ENCODE measurements at regions not wholly inside any gene's neighbourhood (a gene's known extent, or its start where the extent isn't known, plus 50 kb on each side); places are given as distances from the start of the nearest gene placed in this dataset.

DNA sequence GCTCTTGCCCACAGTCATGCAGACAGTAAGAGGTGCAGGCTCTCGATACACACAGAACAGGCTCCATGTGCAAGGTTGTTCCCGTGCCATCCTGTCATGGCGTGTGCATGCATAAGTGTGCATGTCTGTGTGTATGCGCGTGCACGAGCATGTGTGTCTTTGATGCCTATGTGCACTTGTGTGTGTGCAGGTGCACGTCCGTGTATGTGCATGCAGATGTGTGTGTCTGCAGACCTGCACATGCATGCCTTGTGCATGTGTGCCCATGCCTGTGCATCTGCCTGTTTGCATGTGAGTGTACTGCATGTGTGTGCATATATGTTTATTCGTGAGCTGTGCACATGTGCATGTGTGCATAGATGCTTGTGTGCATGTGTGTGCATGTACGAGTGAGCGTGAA, 309.8 kb downstream of the TMEM121 start:
- TF ChIP-seq CTCF (conservative IDR thresholded peaks at IDR 0.05; ENCODE audit: low read depth, low read length) (no peak), EZH2phosphoT487 (IDR thresholded peaks at IDR 0.05; ENCODE audit: borderline replicate concordance, low read length) (no peak), EZH2 (IDR thresholded peaks at IDR 0.05; ENCODE audit: low read length, unreplicated experiment) (no peak)
- Histone ChIP-seq H3K27ac (ENCODE audit: low read length) (no peak overlapping the region), H3K9ac (ENCODE audit: low read length) (no peak overlapping the region), H3K4me2 (ENCODE audit: low read length) (no peak overlapping the region), H3K4me1 (ENCODE audit: insufficient read depth, low read length) (no peaks in the 10 kb centered on the region), H3F3A (ENCODE audit: low read length, unreplicated experiment) (no peaks in the 10 kb centered on the region), H3K4me3 (ENCODE audit: low read length) (no peak overlapping the region), H3K9me3 (ENCODE audit: low read length) (no peaks in the 10 kb centered on the region), H3K36me3 (ENCODE audit: low read depth, low read length) (no peaks in the 10 kb centered on the region), H3K27me3 (ENCODE audit: low read length) (peaks cover 23% of the 10 kb centered on the region), H2AFZ (ENCODE audit: low read length) (no peak overlapping the region), H3K79me2 (ENCODE audit: low read length) (no peaks in the 10 kb centered on the region), H4K20me1 (ENCODE audit: low read length) (no peaks in the 10 kb centered on the region), H3K9me2 (replicated peaks; ENCODE audit: low read length) (no peaks in the 10 kb centered on the region)
- intact Hi-C loops (cut with micrococcal nuclease), result no loop called here
- ChIA-PET POLR2A (ENCODE audit: unreplicated experiment) (no interaction called here), CTCF (no interaction called here)
- ATAC-seq (no peak), DNase-seq (no peak)
- BruUV-seq (replicated peaks), result no TSS peak

GRCh38 chr14:105836730-105837129, 310.3 kb downstream of the TMEM121 start:
- no peak overlapping the region for H2AFZ ChIP-seq (ENCODE audit: low read length)
- no peaks in the 10 kb centered on the region for H3F3A ChIP-seq (ENCODE audit: low read length, unreplicated experiment)
- no peaks in the 10 kb centered on the region for H3K36me3 ChIP-seq (ENCODE audit: low read depth, low read length)
- BruUV-seq (replicated peaks), result no TSS peak
- peaks cover 23% of the 10 kb centered on the region for H3K27me3 ChIP-seq (ENCODE audit: low read length)
- no peak overlapping the region for H3K4me3 ChIP-seq (ENCODE audit: low read length)
- H4K20me1 ChIP-seq (ENCODE audit: low read length), result no peaks in the 10 kb centered on the region
- CTCF ChIA-PET, result no interaction called here
- DNase-seq, result no peak
- intact Hi-C loops (cut with micrococcal nuclease), result no loop called here
- no peak for ATAC-seq
- H3K9ac ChIP-seq (ENCODE audit: low read length), result no peak overlapping the region
- H3K9me2 ChIP-seq (replicated peaks; ENCODE audit: low read length), result no peaks in the 10 kb centered on the region
- H3K4me1 ChIP-seq (ENCODE audit: insufficient read depth, low read length), result no peaks in the 10 kb centered on the region
- H3K9me3 ChIP-seq (ENCODE audit: low read length), result no peaks in the 10 kb centered on the region
- no peak overlapping the region for H3K4me2 ChIP-seq (ENCODE audit: low read length)
- POLR2A ChIA-PET (ENCODE audit: unreplicated experiment), result no interaction called here
- TF ChIP-seq EZH2phosphoT487 (IDR thresholded peaks at IDR 0.05; ENCODE audit: borderline replicate concordance, low read length) (no peak), CTCF (conservative IDR thresholded peaks at IDR 0.05; ENCODE audit: low read depth, low read length) (no peak), EZH2 (IDR thresholded peaks at IDR 0.05; ENCODE audit: low read length, unreplicated experiment) (no peak)
- no peaks in the 10 kb centered on the region for H3K79me2 ChIP-seq (ENCODE audit: low read length)
- H3K27ac ChIP-seq (ENCODE audit: low read length), result no peak overlapping the region

GRCh38 chr14:105837349-105838063, 311.1 kb downstream of the TMEM121 start:
- H3K4me3 ChIP-seq (ENCODE audit: low read length), result no peak overlapping the region
- H3F3A ChIP-seq (ENCODE audit: low read length, unreplicated experiment), result no peaks in the 10 kb centered on the region
- ATAC-seq, result no peak
- H3K27me3 ChIP-seq (ENCODE audit: low read length), result peaks cover 26% of the 10 kb centered on the region
- H2AFZ ChIP-seq (ENCODE audit: low read length), result no peak overlapping the region
- no peaks in the 10 kb centered on the region for H3K36me3 ChIP-seq (ENCODE audit: low read depth, low read length)
- no peaks in the 10 kb centered on the region for H3K9me2 ChIP-seq (replicated peaks; ENCODE audit: low read length)
- H3K9me3 ChIP-seq (ENCODE audit: low read length), result no peaks in the 10 kb centered on the region
- BruUV-seq (replicated peaks), result no TSS peak
- H3K4me1 ChIP-seq (ENCODE audit: insufficient read depth, low read length), result no peaks in the 10 kb centered on the region
- no peaks in the 10 kb centered on the region for H3K79me2 ChIP-seq (ENCODE audit: low read length)
- ChIA-PET POLR2A (ENCODE audit: unreplicated experiment) (no interaction called here), CTCF (no interaction called here)
- intact Hi-C loops (cut with micrococcal nuclease), result no loop called here
- TF ChIP-seq CTCF (conservative IDR thresholded peaks at IDR 0.05; ENCODE audit: low read depth, low read length) (no peak), EZH2phosphoT487 (IDR thresholded peaks at IDR 0.05; ENCODE audit: borderline replicate concordance, low read length) (no peak), EZH2 (IDR thresholded peaks at IDR 0.05; ENCODE audit: low read length, unreplicated experiment) (no peak)
- DNase-seq, result no peak
- H3K27ac ChIP-seq (ENCODE audit: low read length), result no peak overlapping the region
- H3K9ac ChIP-seq (ENCODE audit: low read length), result no peak overlapping the region
- no peak overlapping the region for H3K4me2 ChIP-seq (ENCODE audit: low read length)
- H4K20me1 ChIP-seq (ENCODE audit: low read length), result no peaks in the 10 kb centered on the region
